SU-DHL-6 (cell line): ENCODE measurements at regions not wholly inside any gene's neighbourhood (a gene's known extent, or its start where the extent isn't known, plus 50 kb on each side); places are given as distances from the start of the nearest gene placed in this dataset.
"Not testable (repeated sequence)": the region's sequence is repeated elsewhere in the genome, so short reads cannot be mapped to it uniquely, and the experiment has no call there.

Experiments used
- H2AFZ ChIP-seq: fragments of 200-600 bp; sonication (generic); 2 replicates; pipeline ENCODE4 v1.6.1; 2014; ENCODE audit warnings: low read depth, mild to moderate bottlenecking, moderate library complexity, mixed read lengths, antibody characterized with exemption, low read length; ENCODE audit not compliant: severe bottlenecking
- H3F3A ChIP-seq: fragments of 200-600 bp; shearing (Covaris generic); 2 replicates; pipeline ENCODE4 v1.6.0; 2016; ENCODE audit warnings: antibody characterized with exemption, mild to moderate bottlenecking; ENCODE audit not compliant: insufficient read depth
- H3K27ac ChIP-seq: fragments of 200-600 bp; sonication (generic); 2 replicates; pipeline ENCODE4 v1.5.1; 2016; ENCODE audit warnings: low read depth, mild to moderate bottlenecking, low read length, moderate library complexity, mixed read lengths
- H3K27me3 ChIP-seq: fragments of 200-600 bp; sonication (generic), shearing (Covaris generic); 2 replicates; pipeline ENCODE4 v1.6.0; 2014; ENCODE audit warnings: mild to moderate bottlenecking, low read length
- H3K36me3 ChIP-seq: fragments of 200-600 bp; sonication (generic); 2 replicates; pipeline ENCODE4 v1.6.1; 2014; ENCODE audit warnings: mild to moderate bottlenecking, low read length, mixed read lengths
- H3K4me2 ChIP-seq: fragments of 300-600, 200-600 bp; shearing (Covaris generic), sonication (generic); 2 replicates; pipeline ENCODE4 v1.6.0; 2014; ENCODE audit warnings: low read length, low read depth, mild to moderate bottlenecking; ENCODE audit not compliant: poor library complexity, severe bottlenecking
- H3K4me3 ChIP-seq: fragments of 200-600 bp; sonication (generic); 2 replicates; pipeline ENCODE4 v1.5.1; 2014; ENCODE audit warnings: antibody characterized with exemption, low read length, mild to moderate bottlenecking, mixed read lengths; ENCODE audit not compliant: insufficient read depth, poor library complexity, severe bottlenecking
- H3K79me2 ChIP-seq: fragments of 200-600 bp; sonication (generic); 2 replicates; pipeline ENCODE4 v1.6.1; 2014; ENCODE audit warnings: mild to moderate bottlenecking, low read length, moderate library complexity; ENCODE audit not compliant: insufficient read depth
- H3K9ac ChIP-seq: fragments of 200-600 bp; sonication (generic); 2 replicates; pipeline ENCODE4 v1.7.0; 2014; ENCODE audit warnings: mild to moderate bottlenecking, low read length
- H3K9me2 ChIP-seq: fragments of 200-600 bp; sonication (generic); replicated peaks from 2 replicates; pipeline ENCODE4 v1.6.1; 2014; ENCODE audit warnings: low read length; ENCODE audit not compliant: insufficient read depth
- H3K9me3 ChIP-seq: fragments of 200-600 bp; sonication (generic); 2 replicates; pipeline ENCODE4 v1.6.1; 2014; ENCODE audit warnings: low read length, mixed read lengths; ENCODE audit not compliant: insufficient read depth
- H4K20me1 ChIP-seq: fragments of 200-600 bp; sonication (generic); 2 replicates; pipeline ENCODE4 v1.6.1; 2014; ENCODE audit warnings: low read depth, mild to moderate bottlenecking, antibody characterized with exemption, low read length, moderate library complexity, mixed read lengths

DNA sequence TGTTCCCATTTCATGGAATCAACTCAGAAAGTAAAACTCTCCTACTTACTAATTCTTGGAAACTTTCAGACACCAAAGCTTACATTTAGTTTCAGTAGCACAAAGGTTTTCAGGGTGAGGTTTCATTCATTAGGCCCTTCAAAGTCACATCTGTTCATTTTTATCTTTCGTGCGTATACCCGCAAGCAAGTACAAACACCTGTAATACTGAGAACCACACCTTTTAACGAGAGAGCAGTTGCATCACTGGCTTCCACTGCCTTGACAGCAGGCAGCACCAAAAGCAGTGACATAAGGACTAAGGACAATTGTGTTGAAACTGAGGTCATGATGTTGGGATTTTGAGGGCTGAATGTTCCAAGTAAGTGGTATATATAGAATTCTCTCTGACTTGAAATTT, 60.5 kb downstream of the GOLGA6L22 start:
- H3K36me3 ChIP-seq, H3K27me3 ChIP-seq, H3K9me2 ChIP-seq, H3K9me3 ChIP-seq, H3K79me2 ChIP-seq, H3K4me2 ChIP-seq, H3K4me3 ChIP-seq, H2AFZ ChIP-seq, H3F3A ChIP-seq, H4K20me1 ChIP-seq, H3K9ac ChIP-seq, H3K27ac ChIP-seq: not testable (repeated sequence)

DNA sequence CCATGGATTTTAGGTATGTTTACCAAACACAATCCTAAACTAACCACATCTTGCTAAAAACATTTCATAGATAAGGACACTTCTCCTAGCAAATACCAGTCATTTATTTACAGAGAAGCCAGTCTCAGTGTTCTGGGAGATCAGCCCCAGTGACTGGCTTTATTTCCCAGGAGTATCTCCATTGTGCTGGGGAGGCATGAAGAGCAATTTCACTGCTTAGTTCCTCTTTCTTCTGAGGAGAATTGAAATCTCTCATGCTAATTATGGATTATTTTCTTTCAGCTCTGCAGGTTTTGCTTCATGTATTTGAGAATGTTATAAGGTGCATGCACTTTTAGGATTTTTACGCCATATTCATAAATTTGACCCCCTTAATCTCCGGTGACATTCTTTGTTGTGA, 67.8 kb downstream of the GOLGA6L22 start:
- not testable (repeated sequence) for H3K27me3 ChIP-seq, H3K4me2 ChIP-seq, H2AFZ ChIP-seq, H4K20me1 ChIP-seq, H3K9me2 ChIP-seq, H3K27ac ChIP-seq, H3K9me3 ChIP-seq, H3K36me3 ChIP-seq, H3K79me2 ChIP-seq, H3F3A ChIP-seq, H3K9ac ChIP-seq, H3K4me3 ChIP-seq

DNA sequence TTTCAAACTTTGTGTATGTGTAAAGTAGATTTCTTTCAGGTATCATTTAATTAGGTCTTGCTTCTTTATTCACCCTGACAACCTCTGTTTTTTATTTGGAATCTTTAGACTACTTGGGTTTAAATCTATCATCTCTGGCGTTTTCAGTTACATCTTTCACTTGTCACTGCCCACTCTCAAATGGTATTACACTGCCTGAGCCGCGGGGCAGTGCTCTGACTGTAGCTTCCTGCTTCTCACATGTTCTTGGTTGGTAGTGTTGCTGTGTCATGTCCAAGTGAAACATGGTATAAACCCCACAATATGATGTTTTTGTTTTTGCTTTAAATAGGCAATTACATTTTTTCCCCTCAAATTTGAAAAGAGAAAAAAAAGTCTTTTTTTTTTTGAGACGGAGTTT, 68.3 kb downstream of the GOLGA6L22 start:
- H4K20me1 ChIP-seq, H3K4me2 ChIP-seq, H3K36me3 ChIP-seq, H3K9ac ChIP-seq, H3K27me3 ChIP-seq, H3K79me2 ChIP-seq, H3K4me3 ChIP-seq, H3F3A ChIP-seq, H3K9me3 ChIP-seq, H3K27ac ChIP-seq, H3K9me2 ChIP-seq, H2AFZ ChIP-seq: not testable (repeated sequence)

DNA sequence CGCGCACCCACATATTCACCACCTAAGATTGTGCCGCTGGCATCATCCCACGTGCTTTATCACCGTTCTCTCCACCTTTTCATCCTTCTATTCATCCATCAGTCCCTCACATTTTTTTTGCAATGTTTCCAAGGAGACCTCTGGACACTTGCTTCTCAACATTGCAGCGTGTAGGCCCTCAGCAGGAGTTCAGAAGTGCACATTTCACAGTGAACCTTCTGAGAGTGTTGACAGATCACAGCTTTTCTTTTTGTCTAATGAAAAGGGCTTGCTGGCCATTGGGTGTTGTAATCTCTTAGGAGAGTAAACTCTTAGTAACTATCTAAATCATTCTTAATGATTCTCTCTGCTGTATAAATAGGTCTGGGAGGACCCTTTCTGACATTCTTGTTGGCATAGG, 70.5 kb downstream of the GOLGA6L22 start:
- not testable (repeated sequence) for H3K79me2 ChIP-seq, H3K27ac ChIP-seq, H3K4me3 ChIP-seq, H3K9me2 ChIP-seq, H3K9me3 ChIP-seq, H3K36me3 ChIP-seq, H3K4me2 ChIP-seq, H4K20me1 ChIP-seq, H2AFZ ChIP-seq, H3K9ac ChIP-seq, H3K27me3 ChIP-seq, H3F3A ChIP-seq

DNA sequence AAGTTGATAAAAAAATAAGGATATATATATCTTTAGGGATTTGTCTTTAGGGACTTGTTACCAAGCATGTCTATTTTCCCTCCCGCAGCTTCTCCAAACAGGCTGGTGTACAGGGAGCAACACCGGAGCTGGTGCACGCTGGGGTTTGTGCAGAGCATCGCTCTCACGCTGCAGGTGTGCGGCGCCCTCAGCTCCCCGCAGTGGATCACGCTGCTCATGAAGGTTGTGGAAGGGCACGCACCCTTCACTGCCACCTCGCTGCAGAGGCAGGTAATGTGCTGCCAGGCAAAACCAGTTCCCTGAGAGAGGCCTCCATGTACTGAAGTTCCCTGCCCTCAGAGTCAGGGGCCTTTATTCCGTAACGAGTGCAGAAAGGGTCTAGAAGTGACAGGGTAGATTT, 101.0 kb downstream of the GOLGA6L22 start:
- not testable (repeated sequence) for H3F3A ChIP-seq, H3K9me2 ChIP-seq, H3K27me3 ChIP-seq, H3K36me3 ChIP-seq, H3K4me2 ChIP-seq, H3K9me3 ChIP-seq, H3K9ac ChIP-seq, H2AFZ ChIP-seq, H3K27ac ChIP-seq, H3K4me3 ChIP-seq, H4K20me1 ChIP-seq, H3K79me2 ChIP-seq

DNA sequence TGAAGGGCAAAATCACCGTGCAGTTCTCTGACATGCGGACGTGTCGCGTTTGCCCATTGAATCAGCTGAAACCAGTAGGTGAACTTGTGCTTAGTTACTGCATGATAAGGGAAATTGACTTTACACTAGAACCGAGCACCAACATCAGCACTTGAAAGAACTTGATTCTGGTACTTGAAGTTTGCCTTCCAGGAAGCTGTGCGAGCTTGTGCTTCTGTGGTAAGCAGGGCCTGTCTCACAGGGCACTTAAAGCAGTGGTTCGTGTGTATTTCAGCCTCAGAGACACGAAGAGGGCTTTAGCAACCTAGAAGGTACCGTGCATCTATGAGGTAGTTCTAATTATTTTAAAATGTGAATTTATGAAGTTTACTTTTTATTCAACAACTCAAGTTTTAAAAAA, 103.0 kb downstream of the GOLGA6L22 start:
- not testable (repeated sequence) for H3K79me2 ChIP-seq, H3K9me3 ChIP-seq, H4K20me1 ChIP-seq

DNA sequence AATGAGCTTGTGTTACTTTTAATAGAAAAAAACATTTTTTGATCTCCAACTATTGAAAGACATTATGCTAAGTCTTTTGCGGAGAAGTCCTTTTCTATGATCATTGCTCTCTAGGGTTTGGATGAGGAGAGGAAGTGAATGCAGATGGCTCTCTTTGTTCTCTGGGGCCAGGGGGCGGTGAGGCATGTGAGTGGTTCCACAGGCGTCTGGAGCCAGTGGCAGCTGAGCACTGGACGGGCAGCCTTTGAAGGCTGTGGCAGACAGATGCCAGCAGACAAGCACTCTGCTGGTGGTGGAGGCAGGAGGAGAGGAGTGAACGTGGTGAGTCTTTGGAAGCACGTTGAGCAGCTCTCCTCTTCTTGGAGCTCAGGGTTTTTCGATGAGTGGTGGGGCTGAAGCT, 107.8 kb downstream of the GOLGA6L22 start:
- not testable (repeated sequence) for H3K4me2 ChIP-seq, H3F3A ChIP-seq, H3K27me3 ChIP-seq, H3K9me2 ChIP-seq, H4K20me1 ChIP-seq, H3K79me2 ChIP-seq, H3K27ac ChIP-seq, H2AFZ ChIP-seq, H3K9ac ChIP-seq, H3K4me3 ChIP-seq, H3K9me3 ChIP-seq, H3K36me3 ChIP-seq

More for the DNA sequence above, 103.0 kb downstream of the GOLGA6L22 start:
- H3K4me3 ChIP-seq, H3K4me2 ChIP-seq, H2AFZ ChIP-seq, H3F3A ChIP-seq, H3K9me2 ChIP-seq, H3K27me3 ChIP-seq, H3K36me3 ChIP-seq, H3K27ac ChIP-seq, H3K9ac ChIP-seq: not testable (repeated sequence)

DNA sequence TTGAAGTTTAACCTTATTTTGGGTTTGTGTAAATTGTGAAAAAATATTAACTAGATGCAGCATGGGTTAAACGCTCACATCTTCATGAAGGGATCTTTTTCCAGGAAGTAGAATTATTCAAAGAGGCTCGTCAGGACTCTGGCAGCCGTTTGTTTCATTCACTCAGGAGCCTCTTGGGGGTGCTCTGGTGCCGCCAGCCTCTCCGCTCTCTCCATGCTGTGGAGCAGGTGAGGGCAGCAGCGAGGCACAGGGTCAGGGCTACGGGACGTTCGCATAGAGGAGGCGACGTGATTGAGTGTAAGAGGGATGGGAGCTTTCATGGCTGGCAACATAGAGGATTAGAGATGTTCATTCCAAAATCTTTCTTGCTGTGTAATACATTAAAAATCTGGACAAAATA, 110.8 kb downstream of the GOLGA6L22 start:
- not testable (repeated sequence) for H4K20me1 ChIP-seq, H3K79me2 ChIP-seq, H3K9ac ChIP-seq, H3K27me3 ChIP-seq, H3K9me3 ChIP-seq, H3K9me2 ChIP-seq, H3K36me3 ChIP-seq, H3F3A ChIP-seq, H3K4me2 ChIP-seq, H3K4me3 ChIP-seq, H2AFZ ChIP-seq, H3K27ac ChIP-seq
